IPS-18a (cell line): ENCODE measurements at regions not wholly inside any gene's neighbourhood (a gene's known extent, or its start where the extent isn't known, plus 50 kb on each side); places are given as distances from the start of the nearest gene placed in this dataset.
A peak's percentile ranks its signal among the peaks of the same experiment; 100 is the strongest.
"Not testable (repeated sequence)": the region's sequence is repeated elsewhere in the genome, so short reads cannot be mapped to it uniquely, and the experiment has no call there.

Experiments
- H3K27ac ChIP-seq: one replicate; pipeline ENCODE4 v1.5.1; 2013; ENCODE audit warnings: low read length
- H3K27me3 ChIP-seq: one replicate; pipeline ENCODE4 v1.6.1; 2013; ENCODE audit warnings: mild to moderate bottlenecking, low read length; ENCODE audit not compliant: control insufficient read depth, insufficient read depth
- H3K36me3 ChIP-seq: one replicate; pipeline ENCODE4 v1.6.1; 2013; ENCODE audit warnings: low read depth, low read length; ENCODE audit not compliant: control insufficient read depth
- H3K4me1 ChIP-seq: one replicate; pipeline ENCODE4 v1.6.1; 2013; ENCODE audit warnings: low read depth, low read length; ENCODE audit not compliant: control insufficient read depth
- H3K4me3 ChIP-seq: one replicate; pipeline ENCODE4 v1.5.1; 2013; ENCODE audit warnings: low read length
- H3K9ac ChIP-seq: one replicate; pipeline ENCODE4 v1.6.1; 2013; ENCODE audit warnings: mild to moderate bottlenecking, low read length, moderate library complexity
- H3K9me3 ChIP-seq: one replicate; pipeline ENCODE4 v1.6.1; 2013; ENCODE audit warnings: low read depth, low read length; ENCODE audit not compliant: control insufficient read depth

DNA sequence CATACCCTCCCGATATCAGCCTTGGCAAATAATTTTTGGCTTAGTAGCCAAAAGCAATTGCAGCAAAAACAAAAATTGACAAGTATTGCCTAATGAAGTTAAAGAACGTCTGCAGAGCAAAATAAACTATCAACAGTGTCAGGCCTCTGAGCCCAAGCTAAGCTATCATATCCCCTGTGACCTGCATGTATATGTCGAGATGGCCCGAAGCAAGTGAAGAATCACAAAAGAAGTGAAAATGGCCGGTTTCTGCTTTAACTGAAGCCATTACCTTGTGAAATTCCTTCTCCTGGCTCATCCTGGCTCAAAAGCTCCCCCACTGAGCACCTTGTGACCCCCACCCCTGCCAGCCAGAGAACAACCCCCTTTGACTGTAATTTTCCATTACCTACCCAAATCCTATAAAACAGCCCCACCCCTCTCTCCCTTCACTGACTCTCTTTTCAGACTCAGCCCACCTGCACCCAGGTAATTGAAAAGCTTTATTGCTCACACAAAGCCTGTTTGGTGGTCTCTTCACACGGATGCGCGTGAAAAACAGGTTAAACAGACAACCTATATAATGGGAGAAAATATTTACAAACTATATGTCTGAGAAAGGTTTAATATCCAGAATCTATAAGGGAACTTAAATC is 466.3 kb downstream of the PYDC2 start:
- not testable (repeated sequence) for H3K27me3 ChIP-seq, H3K36me3 ChIP-seq, H3K9me3 ChIP-seq, H3K4me1 ChIP-seq
- H3K9ac ChIP-seq = peak overlapping the region; percentile 49
- H3K27ac ChIP-seq = peak overlapping the region; percentile 85
- H3K4me3 ChIP-seq = peak overlapping the region; percentile 53

DNA sequence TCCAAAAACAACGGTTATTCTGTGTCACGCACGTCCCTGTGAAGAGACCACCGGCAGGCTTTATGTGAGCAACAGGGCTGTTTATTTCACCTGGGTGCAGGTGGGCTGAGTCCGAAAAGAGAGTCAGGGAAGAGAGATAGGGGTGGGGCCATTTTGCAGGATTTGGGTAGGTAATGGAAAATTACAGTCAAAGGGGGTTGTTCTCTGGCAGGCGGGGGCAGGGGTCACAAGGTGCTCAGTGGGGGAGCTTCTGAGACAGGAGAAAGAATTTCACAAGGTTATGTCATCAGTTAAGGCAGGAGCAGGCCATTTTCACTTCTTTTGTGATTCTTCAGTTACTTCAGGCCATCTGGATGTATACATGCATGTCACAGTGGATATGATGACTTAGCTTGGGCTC is 467.0 kb downstream of the PYDC2 start:
- Histone ChIP-seq H3K27ac (peak overlapping the region; percentile 53), H3K9ac (peak overlapping the region; percentile 29)
- not testable (repeated sequence) for H3K27me3 ChIP-seq, H3K9me3 ChIP-seq, H3K4me3 ChIP-seq, H3K4me1 ChIP-seq, H3K36me3 ChIP-seq

DNA sequence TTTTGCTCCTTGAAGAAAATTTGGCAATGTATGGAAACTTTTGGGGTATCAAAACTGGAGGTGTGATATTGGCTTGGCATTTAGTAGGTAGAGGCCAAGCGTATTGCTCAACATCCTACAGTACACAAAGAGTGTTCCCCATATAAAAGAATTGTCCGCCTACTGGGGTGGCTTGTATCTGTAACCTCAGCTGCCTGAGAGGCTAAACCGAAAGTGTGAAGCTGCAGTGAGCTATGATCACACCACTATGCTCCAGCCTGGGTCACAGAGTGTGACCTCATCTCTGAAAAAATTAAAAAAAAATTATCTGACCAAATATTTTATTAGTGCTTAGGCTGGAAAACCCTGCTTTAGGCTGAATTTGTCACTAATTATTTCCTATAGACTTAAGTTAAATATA is 483.9 kb downstream of the PYDC2 start:
- no peak overlapping the region for H3K9ac ChIP-seq
- H3K27ac ChIP-seq = no peak overlapping the region
- no peaks in the 10 kb centered on the region for H3K4me1 ChIP-seq
- no peaks in the 10 kb centered on the region for H3K27me3 ChIP-seq
- H3K4me3 ChIP-seq = no peak overlapping the region
- no peaks in the 10 kb centered on the region for H3K36me3 ChIP-seq
- no peaks in the 10 kb centered on the region for H3K9me3 ChIP-seq

DNA sequence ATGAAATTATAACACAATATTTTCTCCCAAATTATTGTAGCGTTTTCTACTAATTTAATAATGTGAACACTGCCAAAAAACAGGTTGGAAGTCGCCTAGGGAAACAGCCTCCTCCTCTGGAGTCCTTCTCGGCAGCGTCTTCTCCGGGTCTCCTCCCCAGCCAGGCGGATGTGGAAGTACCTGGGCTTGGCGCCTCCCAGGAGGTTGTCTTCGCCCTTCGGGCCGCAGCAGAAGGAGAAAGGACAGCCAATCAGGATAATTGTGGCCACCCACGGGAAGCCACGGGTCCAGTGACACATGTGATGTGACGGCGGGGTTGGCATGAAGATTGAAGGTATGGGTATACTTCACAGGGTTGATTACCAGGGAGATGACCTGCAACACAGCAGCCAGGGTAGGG is 491.2 kb downstream of the PYDC2 start:
- peaks cover 3% of the 10 kb centered on the region for H3K4me1 ChIP-seq
- no peak overlapping the region for H3K9ac ChIP-seq
- H3K36me3 ChIP-seq = no peaks in the 10 kb centered on the region
- H3K27ac ChIP-seq = no peak overlapping the region
- no peak overlapping the region for H3K4me3 ChIP-seq
- H3K9me3 ChIP-seq = no peaks in the 10 kb centered on the region
- no peaks in the 10 kb centered on the region for H3K27me3 ChIP-seq

DNA sequence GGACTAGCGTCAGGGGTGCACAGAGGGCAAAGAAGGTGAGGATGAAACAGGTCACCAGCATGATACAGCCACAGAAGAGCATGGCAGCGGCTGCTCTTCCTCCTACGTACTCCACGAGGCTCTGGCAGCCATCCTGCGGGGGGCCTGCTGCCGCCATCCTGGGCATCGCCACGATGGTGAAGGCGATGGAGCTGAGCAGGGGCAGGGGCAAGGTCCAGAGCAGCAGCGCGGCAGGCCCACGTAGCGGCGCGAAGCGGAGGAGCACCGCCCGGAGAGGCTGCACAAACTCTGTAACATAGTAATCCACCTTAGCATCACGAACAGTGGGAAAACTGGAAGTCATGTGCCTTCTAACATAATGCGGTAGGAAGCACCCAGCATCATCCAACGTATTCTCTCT is 491.6 kb downstream of the PYDC2 start:
- Histone ChIP-seq H3K27me3 (no peaks in the 10 kb centered on the region), H3K36me3 (no peaks in the 10 kb centered on the region), H3K4me3 (no peak overlapping the region), H3K4me1 (peaks cover 3% of the 10 kb centered on the region), H3K27ac (no peak overlapping the region), H3K9me3 (no peaks in the 10 kb centered on the region), H3K9ac (no peak overlapping the region)

DNA sequence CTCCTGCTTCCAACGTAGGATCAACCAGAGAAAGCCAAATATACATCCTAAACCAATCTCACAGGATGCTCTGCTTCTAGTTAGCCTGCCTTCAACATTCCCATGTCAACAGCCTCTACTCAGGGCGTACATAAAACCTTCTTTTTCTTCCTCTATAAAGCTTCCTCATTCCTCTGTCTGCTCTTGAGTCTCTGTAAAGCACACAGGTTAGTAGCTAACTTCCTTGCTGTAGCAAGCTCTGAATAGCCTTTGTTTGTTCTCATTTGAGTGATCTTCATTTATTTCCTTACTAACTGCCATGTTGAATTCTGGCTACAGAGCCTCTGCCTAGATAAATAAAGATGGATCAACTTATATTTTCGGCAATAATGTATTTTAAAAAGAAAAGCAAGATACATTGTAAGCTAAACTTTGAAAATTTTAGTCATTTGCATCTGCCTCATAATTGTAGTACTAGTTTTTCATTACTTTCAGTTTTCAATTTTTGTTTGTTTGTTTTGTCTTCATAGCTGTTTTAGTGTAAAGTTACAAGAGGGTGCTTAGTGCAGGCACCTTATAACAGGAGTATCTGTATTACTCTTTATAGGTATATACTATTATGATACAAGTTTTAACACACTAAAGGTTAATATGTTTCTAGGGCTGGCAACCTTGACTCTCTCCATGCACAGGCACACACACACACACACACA is 498.2 kb downstream of the PYDC2 start:
- Histone ChIP-seq H3K27ac (peak overlapping the region; percentile 10), H3K4me1 (peaks cover 40% of the 10 kb centered on the region), H3K4me3 (no peak overlapping the region), H3K9me3 (no peaks in the 10 kb centered on the region), H3K9ac (no peak overlapping the region), H3K36me3 (no peaks in the 10 kb centered on the region), H3K27me3 (no peaks in the 10 kb centered on the region)

DNA sequence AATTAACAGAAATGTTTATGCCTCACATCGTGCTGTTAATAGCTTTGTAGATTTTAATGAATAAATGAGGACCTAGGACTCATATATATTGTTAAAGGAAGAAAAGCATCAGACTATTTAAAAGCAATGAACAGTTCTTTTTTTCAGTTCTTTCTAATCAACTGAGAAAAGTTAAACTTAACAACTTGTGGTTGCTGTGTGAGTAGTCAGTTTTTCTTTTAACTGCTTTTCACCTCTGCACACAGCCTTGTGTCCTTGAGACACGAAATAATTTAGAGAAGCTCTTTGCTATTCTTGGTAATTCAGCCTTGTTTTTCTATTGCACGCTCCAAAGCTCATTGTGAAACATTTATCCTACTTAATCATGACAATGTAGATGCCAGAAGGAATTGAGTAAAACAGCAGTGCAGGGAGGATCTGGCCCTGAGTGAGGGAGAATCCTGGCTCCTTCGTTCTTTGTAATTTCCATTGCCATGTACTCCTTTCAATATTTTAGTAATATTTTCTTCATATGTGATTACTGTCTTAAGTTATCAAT is 499.0 kb downstream of the PYDC2 start:
- Histone ChIP-seq H3K4me1 (peaks cover 40% of the 10 kb centered on the region), H3K27me3 (no peaks in the 10 kb centered on the region), H3K36me3 (no peaks in the 10 kb centered on the region), H3K27ac (peak overlapping the region; percentile 41), H3K9me3 (no peaks in the 10 kb centered on the region), H3K4me3 (peak overlapping the region; percentile 23), H3K9ac (no peak overlapping the region)

DNA sequence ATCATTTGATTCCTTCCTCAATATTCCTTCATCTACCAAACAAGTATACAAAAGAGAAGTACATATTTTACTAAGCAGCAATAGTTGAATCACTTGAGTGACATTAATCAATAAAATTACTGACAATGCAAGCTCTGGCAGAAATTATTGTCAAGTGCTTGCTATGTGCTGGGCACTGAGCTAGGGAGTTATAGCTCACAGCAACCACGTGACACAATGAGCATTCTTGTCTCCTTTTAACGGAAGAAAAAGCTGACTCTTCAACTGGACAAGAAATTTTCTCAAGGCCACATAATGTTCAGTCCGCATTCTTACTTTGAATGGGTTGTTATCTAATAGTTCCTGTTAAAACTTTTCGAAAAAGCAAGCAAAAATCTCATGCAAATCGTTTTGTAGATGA is 500.1 kb downstream of the PYDC2 start:
- Histone ChIP-seq H3K36me3 (no peaks in the 10 kb centered on the region), H3K4me1 (peaks cover 40% of the 10 kb centered on the region), H3K27me3 (no peaks in the 10 kb centered on the region), H3K27ac (no peak overlapping the region), H3K9ac (no peak overlapping the region), H3K4me3 (no peak overlapping the region), H3K9me3 (no peaks in the 10 kb centered on the region)

DNA sequence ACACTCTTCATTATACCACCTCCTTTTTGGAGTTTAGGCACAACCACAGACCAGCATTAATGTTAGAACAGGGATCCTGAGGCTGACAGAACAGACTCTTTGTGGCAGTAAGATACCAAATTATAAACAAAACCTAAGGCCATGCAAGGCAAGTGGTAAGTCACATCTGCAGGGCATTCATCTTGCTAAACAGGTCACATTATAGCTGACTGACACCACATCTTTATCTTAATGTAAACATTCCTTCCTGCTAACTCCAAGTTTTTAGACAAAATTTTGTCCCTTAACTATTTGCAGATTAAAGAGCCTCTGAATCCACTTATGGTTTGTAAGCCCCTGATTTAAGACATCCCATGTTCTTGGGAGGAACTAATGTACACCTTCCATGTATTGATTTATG is 500.6 kb downstream of the PYDC2 start:
- Histone ChIP-seq H3K4me1 (peaks cover 40% of the 10 kb centered on the region), H3K9ac (no peak overlapping the region), H3K36me3 (no peaks in the 10 kb centered on the region), H3K4me3 (no peak overlapping the region), H3K27ac (no peak overlapping the region), H3K27me3 (no peaks in the 10 kb centered on the region), H3K9me3 (no peaks in the 10 kb centered on the region)

DNA sequence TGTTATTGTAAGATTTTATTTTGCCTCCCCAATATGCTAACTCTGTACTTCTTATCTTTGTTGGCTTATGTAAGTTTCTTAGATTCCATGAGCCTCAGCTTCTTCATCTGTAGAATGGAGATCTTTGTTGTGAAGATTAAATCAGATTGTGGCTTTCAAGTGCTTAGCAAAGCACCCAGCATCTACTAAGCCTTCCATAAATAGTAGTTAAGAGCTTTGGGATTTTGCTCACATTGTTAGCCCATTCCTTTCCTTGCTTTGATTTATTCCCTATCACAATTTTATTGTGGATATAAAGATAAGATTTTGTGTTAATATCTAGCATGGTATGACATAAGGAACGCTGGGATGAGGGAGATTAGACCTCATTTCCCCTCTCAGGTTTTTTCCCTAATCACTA is 501.4 kb downstream of the PYDC2 start:
- Histone ChIP-seq H3K27me3 (no peaks in the 10 kb centered on the region), H3K9me3 (no peaks in the 10 kb centered on the region), H3K4me1 (peaks cover 36% of the 10 kb centered on the region), H3K9ac (no peak overlapping the region), H3K36me3 (no peaks in the 10 kb centered on the region), H3K4me3 (no peak overlapping the region), H3K27ac (no peak overlapping the region)

DNA sequence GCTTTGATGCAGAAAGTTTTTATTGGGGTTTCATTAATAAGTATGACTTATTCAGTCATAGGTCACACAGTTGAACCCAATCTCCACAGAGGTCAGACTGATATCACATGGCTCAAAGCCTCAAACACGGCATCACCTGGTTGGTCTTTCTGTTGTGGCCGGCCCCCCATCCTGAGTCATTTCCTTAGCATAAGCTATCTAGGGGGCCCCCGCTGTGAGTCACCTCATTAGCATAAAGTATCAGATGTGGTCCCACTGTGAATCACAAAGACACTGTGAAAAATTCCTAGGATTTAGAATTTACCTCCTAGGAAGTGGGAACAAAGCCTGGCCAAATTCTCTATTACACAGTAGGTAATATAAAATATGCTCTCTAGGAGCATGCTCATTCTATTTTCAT is 502.2 kb downstream of the PYDC2 start:
- Histone ChIP-seq H3K27me3 (no peaks in the 10 kb centered on the region), H3K9ac (no peak overlapping the region), H3K9me3 (no peaks in the 10 kb centered on the region), H3K4me3 (no peak overlapping the region), H3K4me1 (peaks cover 36% of the 10 kb centered on the region), H3K36me3 (no peaks in the 10 kb centered on the region), H3K27ac (peak overlapping the region; percentile 21)

DNA sequence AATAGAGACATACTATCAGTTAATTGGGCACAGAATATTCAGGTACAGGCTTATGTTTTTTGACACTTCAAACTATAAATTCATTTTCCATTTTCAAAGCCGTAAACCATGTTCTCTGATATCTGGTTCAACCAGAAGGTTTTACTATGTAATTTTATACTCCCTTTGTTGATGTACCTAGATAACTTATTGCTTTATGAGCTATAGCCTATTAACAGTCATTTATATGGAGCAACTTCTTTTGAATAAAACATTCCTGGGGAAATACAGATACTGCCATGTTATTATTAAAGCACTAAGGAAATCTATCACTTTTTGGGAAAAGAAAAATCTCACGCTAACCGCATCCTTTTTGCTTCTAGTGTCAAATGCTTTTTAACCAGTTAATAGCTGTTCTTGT is 505.6 kb downstream of the PYDC2 start:
- Histone ChIP-seq H3K4me1 (peaks cover 15% of the 10 kb centered on the region), H3K27ac (no peak overlapping the region), H3K9me3 (no peaks in the 10 kb centered on the region), H3K36me3 (no peaks in the 10 kb centered on the region), H3K9ac (no peak overlapping the region), H3K27me3 (no peaks in the 10 kb centered on the region), H3K4me3 (no peak overlapping the region)
